AG04449 (cell line): ENCODE measurements at regions not wholly inside any gene's neighbourhood (a gene's known extent, or its start where the extent isn't known, plus 50 kb on each side); places are given as distances from the start of the nearest gene placed in this dataset.

Experiments used
- CTCF ChIA-PET: fragments of 350-600 bp; formaldehyde crosslinking; extraction: SDS; loops from one replicate; lab custom pipeline; 2021; ENCODE audit warnings: antibody characterized with exemption; lab: Yijun Ruan, JAX
- POLR2A ChIA-PET: fragments of 400-600, 350-600 bp; formaldehyde crosslinking; extraction: SDS; loops from one replicate; lab custom pipeline; 2020; ENCODE audit warnings: antibody characterized with exemption, inconsistent platforms; lab: Yijun Ruan, JAX
- DNase-seq: peaks from one replicate; pipeline ENCODE4 v3.0.0-alpha.2; 2010; ENCODE audit warnings: low read depth, low spot score
- H3K4me3 ChIP-seq: 2 replicates; pipeline ENCODE4 v1.5.1; 2011; ENCODE audit warnings: low read depth, mild to moderate bottlenecking, control low read depth, low read length
- TF ChIP-seq, protein P1 (sequence below): IDR thresholded peaks from one replicate; pipeline ENCODE4 v1.5.1; 2011; ENCODE audit warnings: mild to moderate bottlenecking, moderate library complexity, low read length, control low read depth, inconsistent platforms; ENCODE audit not compliant: insufficient read depth; ENCODE audit errors: missing control alignments

DNA sequence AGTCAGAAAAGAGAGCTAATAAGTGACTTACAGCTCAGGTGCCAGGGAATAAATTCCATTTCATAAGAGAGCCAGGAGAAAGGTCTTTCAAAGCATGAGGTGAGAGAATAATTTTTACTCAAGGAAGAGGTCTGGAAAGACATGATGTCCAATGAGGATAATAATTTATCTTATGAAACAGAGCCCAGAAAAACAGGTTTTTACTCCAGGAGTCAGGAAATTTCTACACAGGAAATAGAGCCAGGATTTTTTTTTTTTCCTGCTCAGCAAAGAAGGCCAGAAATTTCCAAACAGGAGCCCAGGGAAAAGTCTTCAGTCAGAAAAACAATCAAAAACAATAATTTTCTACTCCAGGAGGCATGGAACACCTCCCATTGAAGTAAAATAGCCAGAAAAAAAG is 1185.7 kb upstream of the TSPY4 start:
- ChIA-PET POLR2A (no interaction called here), CTCF (no interaction called here)
- TF ChIP-seq, protein P1, sequence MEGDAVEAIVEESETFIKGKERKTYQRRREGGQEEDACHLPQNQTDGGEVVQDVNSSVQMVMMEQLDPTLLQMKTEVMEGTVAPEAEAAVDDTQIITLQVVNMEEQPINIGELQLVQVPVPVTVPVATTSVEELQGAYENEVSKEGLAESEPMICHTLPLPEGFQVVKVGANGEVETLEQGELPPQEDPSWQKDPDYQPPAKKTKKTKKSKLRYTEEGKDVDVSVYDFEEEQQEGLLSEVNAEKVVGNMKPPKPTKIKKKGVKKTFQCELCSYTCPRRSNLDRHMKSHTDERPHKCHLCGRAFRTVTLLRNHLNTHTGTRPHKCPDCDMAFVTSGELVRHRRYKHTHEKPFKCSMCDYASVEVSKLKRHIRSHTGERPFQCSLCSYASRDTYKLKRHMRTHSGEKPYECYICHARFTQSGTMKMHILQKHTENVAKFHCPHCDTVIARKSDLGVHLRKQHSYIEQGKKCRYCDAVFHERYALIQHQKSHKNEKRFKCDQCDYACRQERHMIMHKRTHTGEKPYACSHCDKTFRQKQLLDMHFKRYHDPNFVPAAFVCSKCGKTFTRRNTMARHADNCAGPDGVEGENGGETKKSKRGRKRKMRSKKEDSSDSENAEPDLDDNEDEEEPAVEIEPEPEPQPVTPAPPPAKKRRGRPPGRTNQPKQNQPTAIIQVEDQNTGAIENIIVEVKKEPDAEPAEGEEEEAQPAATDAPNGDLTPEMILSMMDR = no peak
- DNase-seq = no peak
- no peak overlapping the region for H3K4me3 ChIP-seq

DNA sequence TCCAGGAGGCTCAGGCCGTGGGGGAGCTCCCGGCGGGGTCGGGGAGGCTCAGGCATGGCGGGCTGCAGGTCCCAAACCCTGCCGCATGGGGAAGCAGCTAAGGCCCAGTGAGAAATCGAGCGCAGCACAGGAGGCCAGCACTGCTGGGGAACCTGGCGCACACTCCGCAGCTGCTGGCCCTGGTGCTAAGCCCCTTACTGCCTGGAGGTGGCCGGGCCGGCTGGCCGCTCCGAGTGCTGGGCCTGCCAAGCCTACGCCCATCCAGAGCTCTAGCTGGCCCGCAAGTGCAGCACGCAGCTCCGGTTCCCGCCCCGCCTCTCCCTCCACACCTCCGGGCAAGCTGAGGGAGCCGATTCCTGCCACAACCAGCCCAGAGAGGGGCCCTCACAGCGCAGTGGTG is 1208.7 kb upstream of the TSPY4 start:
- ChIA-PET POLR2A (no interaction called here), CTCF (no interaction called here)
- TF ChIP-seq, protein P1 = no peak
- no peak for DNase-seq
- H3K4me3 ChIP-seq = no peak overlapping the region

DNA sequence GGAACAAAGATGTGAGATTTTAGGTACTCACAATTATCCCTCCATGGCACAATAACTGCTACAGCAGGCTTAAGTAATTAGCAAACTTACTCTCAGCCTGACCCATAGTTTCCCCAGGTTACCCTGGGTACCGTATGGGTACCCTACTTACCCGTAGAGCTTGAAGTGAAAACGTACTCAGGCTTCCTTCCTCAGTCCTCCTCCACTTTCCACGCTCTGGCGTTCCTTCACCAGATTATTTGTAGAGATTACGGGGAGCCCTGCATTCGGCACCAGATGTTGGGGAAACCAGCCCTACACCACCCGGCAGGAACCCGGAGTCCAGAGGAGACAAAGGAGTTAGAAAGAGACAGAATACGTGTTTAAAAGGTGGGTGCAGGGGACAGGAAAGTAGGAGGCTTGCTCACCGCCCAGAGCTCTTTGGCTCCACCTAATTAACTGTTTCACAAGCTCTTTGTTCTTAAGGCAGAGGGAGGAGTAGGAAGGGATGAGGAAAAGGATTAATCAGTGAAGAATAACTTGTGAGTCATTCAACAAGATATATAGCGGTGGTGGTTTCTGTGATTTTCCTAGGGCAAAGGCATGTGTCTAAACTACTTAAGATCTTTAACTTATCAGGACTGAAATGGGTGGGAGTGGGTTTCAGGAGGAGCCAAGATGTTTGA is 1211.2 kb upstream of the TSPY4 start:
- DNase-seq = no peak
- no peak overlapping the region for H3K4me3 ChIP-seq
- ChIA-PET POLR2A (no interaction called here), CTCF (no interaction called here)
- TF ChIP-seq, protein P1 = no peak

DNA sequence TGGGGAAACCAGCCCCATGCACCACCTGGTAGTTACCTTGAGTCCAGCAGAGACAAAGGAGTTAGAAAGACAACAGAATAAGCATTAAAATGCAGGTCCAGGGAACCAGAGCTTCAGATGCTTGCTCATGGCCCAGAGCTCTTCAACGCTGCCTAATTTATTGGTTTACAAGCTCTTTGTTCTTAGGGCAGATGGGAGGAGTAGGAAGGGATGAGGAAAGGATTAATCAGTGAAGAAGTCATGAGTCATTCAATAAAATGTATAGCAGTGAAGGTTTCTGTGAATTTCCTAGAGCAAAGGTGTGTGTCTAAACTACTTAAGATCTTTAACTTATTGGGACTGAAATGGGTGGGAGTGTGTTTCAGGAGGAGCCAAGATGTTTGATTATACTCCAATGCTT is 1210.3 kb upstream of the AMELY start:
- no peak for DNase-seq
- ChIA-PET CTCF (no interaction called here), POLR2A (no interaction called here)
- no peak overlapping the region for H3K4me3 ChIP-seq
- TF ChIP-seq, protein P1 = no peak

DNA sequence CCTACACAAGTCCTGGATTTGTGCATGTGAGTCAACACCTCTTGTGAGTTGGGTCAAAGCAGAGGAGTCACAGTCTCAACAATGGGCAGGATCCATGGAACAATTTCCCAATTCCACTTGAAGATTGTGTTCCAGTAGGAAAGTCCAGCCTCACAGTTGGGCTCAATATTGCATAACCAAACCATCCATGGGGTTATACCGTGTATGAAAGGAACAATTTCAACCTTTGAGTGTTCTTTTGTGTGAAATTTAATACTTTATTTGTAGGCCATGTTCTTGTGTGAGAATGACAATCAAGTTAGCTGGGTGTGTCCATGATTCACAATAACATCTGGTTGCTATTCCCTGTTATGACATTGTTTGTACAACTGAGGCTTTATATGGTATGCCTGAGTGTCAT is 1182.9 kb upstream of the AMELY start:
- TF ChIP-seq, protein P1 = no peak
- CTCF ChIA-PET = no interaction called here
- H3K4me3 ChIP-seq = no peak overlapping the region
- no peak for DNase-seq
- POLR2A ChIA-PET = no interaction called here

DNA sequence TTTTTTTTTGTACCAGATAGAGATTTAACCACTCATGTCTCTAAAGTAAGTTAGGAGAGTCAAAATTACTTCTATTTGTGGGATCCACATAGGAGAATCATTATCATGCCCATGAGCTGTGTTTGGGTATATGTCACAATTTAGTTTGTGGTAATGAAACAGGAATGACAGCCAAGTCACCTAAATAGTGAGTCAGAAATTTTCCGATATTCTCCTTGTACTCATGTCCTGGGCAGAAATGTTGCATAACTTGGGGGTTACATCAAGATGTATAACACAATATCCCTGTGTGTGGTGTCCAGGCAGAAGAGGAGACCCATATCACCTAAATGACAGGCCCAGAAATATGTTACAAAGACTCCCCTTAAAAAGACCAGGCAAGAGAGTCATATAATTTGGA is 1181.4 kb upstream of the AMELY start:
- ChIA-PET CTCF (no interaction called here), POLR2A (no interaction called here)
- no peak for DNase-seq
- no peak overlapping the region for H3K4me3 ChIP-seq
- TF ChIP-seq, protein P1 = no peak
